Neural crest cell (in vitro differentiated cells): ENCODE measurements at regions not wholly inside any gene's neighbourhood (a gene's known extent, or its start where the extent isn't known, plus 50 kb on each side); places are given as distances from the start of the nearest gene placed in this dataset.

Experiments used
- DNase-seq: peaks from one replicate; pipeline ENCODE4 v3.0.0; 2021; ENCODE audit warnings: low read depth, mixed read lengths, low spot score
- H3K27ac Mint-ChIP-seq: one replicate; pipeline ENCODE4 v1.8.0; 2021; ENCODE audit warnings: mild to moderate bottlenecking, mixed read lengths; ENCODE audit not compliant: unreplicated experiment
- H3K27me3 Mint-ChIP-seq: 2 replicates; pipeline ENCODE4 v1.8.0; 2021; ENCODE audit warnings: low read depth, mild to moderate bottlenecking, mixed read lengths
- H3K36me3 Mint-ChIP-seq: 2 replicates; pipeline ENCODE4 v1.8.0; 2021; ENCODE audit warnings: low read depth, mild to moderate bottlenecking, mixed read lengths
- H3K4me1 Mint-ChIP-seq: 2 replicates; pipeline ENCODE4 v1.8.0; 2021; ENCODE audit warnings: mixed read lengths
- H3K4me3 Mint-ChIP-seq: one replicate; pipeline ENCODE4 v1.8.0; 2021; ENCODE audit warnings: mild to moderate bottlenecking, mixed read lengths
- H3K9me3 Mint-ChIP-seq: 2 replicates; pipeline ENCODE4 v1.8.0; 2021; ENCODE audit warnings: mixed read lengths
- TF ChIP-seq, protein P1 (sequence below): fragments of 200-600 bp; sonication (generic); conservative IDR thresholded peaks from 2 replicates; pipeline ENCODE4 v1.5.0; 2021; ENCODE audit warnings: antibody characterized with exemption, mild to moderate bottlenecking

DNA sequence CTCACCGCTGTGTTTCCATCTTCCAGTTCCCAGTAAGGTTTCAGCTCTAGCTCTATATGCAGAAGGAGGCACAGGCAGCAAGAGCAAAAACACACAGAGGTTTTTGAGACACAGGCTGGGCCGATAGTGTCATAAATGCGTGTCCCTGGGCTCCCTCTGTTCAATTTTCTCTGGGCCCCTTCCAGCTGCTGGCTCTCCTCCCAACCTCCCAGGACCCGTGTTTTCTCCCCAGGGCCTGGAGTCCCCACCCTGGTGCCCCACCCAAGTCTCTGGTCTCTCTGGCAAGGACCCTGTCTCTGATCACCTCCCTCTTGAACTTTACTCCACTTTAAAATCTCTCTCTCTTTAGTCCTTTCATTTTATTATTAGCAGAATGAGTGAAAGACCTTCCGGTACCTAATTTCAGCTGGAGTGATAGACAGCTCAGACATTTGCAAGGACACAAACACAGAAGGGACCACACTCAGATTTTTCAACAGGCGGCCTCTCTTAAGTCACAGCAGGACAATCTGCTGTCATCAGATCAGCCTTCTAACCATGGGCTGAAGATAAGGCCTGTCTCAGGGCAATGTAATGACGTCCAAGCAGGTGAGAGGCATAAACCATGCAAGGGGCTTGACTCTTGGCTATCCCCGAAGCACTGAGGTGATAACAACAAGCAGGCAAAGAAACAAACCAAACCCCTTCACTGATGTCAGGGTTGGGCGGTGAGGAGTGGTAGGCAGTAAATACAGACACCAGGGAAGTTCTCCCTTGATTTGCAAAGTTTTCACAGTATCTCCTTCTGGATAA is 190.0 kb upstream of the IRS2 start:
- TF ChIP-seq, protein P1, sequence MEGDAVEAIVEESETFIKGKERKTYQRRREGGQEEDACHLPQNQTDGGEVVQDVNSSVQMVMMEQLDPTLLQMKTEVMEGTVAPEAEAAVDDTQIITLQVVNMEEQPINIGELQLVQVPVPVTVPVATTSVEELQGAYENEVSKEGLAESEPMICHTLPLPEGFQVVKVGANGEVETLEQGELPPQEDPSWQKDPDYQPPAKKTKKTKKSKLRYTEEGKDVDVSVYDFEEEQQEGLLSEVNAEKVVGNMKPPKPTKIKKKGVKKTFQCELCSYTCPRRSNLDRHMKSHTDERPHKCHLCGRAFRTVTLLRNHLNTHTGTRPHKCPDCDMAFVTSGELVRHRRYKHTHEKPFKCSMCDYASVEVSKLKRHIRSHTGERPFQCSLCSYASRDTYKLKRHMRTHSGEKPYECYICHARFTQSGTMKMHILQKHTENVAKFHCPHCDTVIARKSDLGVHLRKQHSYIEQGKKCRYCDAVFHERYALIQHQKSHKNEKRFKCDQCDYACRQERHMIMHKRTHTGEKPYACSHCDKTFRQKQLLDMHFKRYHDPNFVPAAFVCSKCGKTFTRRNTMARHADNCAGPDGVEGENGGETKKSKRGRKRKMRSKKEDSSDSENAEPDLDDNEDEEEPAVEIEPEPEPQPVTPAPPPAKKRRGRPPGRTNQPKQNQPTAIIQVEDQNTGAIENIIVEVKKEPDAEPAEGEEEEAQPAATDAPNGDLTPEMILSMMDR: no peak
- DNase-seq: no peak
- Mint-ChIP-seq H3K27ac (no peak overlapping the region), H3K9me3 (no peaks in the 10 kb centered on the region), H3K4me3 (no peak overlapping the region), H3K27me3 (no peaks in the 10 kb centered on the region), H3K4me1 (peaks cover 3% of the 10 kb centered on the region), H3K36me3 (no peaks in the 10 kb centered on the region)

DNA sequence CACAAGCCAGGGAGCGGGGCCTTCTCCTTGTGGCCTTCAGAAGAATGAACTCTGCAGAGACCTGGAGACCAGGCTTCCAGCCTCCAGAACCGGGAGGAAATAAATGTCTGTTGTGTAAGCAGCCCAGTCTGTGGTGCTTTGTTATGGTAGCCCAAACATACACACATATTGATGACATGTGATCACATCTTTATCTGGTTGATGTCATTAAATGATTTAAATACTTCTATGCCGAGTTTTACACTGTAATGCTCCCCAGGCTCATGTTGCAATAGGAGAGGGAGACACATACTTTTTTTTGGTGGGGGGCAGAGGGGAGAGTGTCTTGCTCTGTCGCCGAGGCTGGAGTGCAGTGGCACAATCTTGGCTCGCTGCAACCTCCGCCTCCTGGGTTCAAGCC is 188.0 kb upstream of the IRS2 start:
- H3K9me3 Mint-ChIP-seq: peaks cover 10% of the 10 kb centered on the region
- no peak overlapping the region for H3K4me3 Mint-ChIP-seq
- H3K36me3 Mint-ChIP-seq: peaks cover 4% of the 10 kb centered on the region
- H3K4me1 Mint-ChIP-seq: no peaks in the 10 kb centered on the region
- H3K27ac Mint-ChIP-seq: no peak overlapping the region
- TF ChIP-seq, protein P1: no peak
- no peak for DNase-seq
- no peaks in the 10 kb centered on the region for H3K27me3 Mint-ChIP-seq

DNA sequence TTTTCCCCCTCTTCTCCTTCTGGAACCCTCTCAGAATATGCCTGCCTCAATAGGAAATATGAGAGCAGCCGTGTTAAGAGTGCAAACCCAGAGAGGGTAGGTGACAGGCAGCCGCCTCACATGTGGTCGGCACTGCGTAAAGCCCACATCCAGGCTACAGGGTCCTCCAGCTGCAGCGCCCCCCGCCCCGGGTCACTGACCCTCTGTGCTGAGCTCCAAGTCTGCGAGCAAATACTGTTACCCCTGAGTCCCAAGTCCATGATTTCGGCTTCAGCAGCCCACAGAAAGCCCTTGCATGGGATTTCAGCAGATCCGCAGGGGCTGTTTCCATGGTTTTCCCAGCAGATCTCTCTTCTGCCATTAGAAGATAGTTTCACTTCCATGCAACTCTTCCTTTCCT is 186.9 kb upstream of the IRS2 start:
- TF ChIP-seq, protein P1: no peak
- peak overlapping the region; percentile 85 for H3K27ac Mint-ChIP-seq
- H3K9me3 Mint-ChIP-seq: peaks cover 10% of the 10 kb centered on the region
- H3K36me3 Mint-ChIP-seq: peaks cover 6% of the 10 kb centered on the region
- no peaks in the 10 kb centered on the region for H3K4me1 Mint-ChIP-seq
- H3K27me3 Mint-ChIP-seq: no peaks in the 10 kb centered on the region
- no peak for DNase-seq
- H3K4me3 Mint-ChIP-seq: no peak overlapping the region

DNA sequence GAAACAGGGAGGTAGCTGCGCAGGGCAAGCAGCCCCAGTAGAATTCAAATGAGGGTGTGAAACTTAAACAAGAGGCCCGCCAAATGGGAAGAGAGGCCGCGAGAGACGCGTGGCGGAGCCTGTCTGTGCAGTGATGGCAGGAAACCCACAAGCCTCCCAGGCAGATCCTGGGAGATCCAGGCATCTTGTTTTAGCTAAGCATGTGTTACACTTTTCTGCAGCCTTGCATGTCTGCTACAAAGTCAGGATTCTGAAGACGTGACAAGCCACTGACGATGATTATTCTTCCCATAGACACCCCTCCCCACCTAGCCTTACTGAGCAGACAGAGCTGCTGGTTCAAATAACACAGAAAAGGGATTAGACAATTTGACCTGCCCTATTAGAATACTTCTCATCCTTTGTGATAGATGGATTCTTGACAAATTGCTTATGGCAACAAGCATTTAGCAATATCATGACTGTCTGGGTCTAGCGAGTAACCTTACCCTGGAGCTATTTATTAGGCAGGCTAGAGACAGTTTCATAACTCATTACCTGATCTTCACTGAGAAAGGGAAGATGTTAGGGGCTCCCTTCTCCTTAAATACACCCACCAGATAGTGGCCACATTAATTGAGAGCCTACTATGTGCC is 185.2 kb upstream of the IRS2 start:
- Mint-ChIP-seq H3K27me3 (no peaks in the 10 kb centered on the region), H3K36me3 (peaks cover 9% of the 10 kb centered on the region), H3K4me3 (no peak overlapping the region), H3K9me3 (peaks cover 13% of the 10 kb centered on the region), H3K4me1 (no peaks in the 10 kb centered on the region), H3K27ac (no peak overlapping the region)
- DNase-seq: no peak
- TF ChIP-seq, protein P1: no peak

DNA sequence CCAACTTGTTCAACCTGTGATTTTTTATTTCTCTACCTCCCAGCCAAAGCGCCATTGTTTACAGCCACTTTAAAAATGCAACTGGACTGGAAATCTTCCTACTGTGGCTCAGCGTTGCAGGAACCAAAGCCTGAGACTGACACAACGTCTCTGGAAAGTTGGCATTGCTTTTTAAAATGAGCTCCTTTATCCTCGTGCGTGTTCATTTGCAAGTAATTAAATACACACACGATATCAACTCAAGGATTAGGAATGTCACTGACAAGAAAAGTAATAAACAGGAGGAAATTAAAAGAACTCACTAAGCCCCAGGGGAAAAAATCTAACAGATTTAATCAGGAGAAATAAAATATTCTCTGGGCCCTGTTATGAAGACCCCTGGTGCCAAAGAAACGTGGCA is 184.6 kb upstream of the IRS2 start:
- Mint-ChIP-seq H3K27me3 (no peaks in the 10 kb centered on the region), H3K4me1 (no peaks in the 10 kb centered on the region), H3K27ac (no peak overlapping the region)

More for the DNA sequence above, 184.6 kb upstream of the IRS2 start:
- Mint-ChIP-seq H3K36me3 (peaks cover 9% of the 10 kb centered on the region), H3K4me3 (no peak overlapping the region), H3K9me3 (peaks cover 13% of the 10 kb centered on the region)
- TF ChIP-seq, protein P1: no peak
- no peak for DNase-seq
